Panc1 (cell line): ENCODE measurements at regions not wholly inside any gene's neighbourhood (a gene's known extent, or its start where the extent isn't known, plus 50 kb on each side); places are given as distances from the start of the nearest gene placed in this dataset.

ENCODE experiments used
- ATAC-seq: fragments of 200-7000 bp; cut with Tn5 transposase; 2 replicates; pipeline ENCODE4 v1.9.1; 2020; ENCODE audit warnings: mild to moderate bottlenecking, moderate library complexity
- BruUV-seq: library from RNA; stranded (reverse); fragments of 400-500 nt; replicated peaks from 2 replicates; lab custom pipeline; 2021; lab: Mats Ljungman, UMichigan
- CTCF ChIA-PET: fragments of 300-600 bp; sonication (Branson Sonifier 250); formaldehyde crosslinking; loops from one replicate; lab custom pipeline; 2022; ENCODE audit warnings: antibody characterized with exemption; lab: Charles Lee
- POLR2A ChIA-PET: fragments of 300-600 bp; sonication (Branson Sonifier 250); formaldehyde crosslinking; loops from one replicate; lab custom pipeline; 2022; ENCODE audit warnings: antibody characterized with exemption; lab: Charles Lee
- DNase-seq: peaks from one replicate; pipeline ENCODE4 v3.0.0-alpha.2; 2010; ENCODE audit warnings: low read depth, low spot score
- H3K27ac ChIP-seq: 2 replicates; pipeline ENCODE4 v1.5.1; 2011; ENCODE audit warnings: mild to moderate bottlenecking, low read length, inconsistent platforms
- H3K27me3 ChIP-seq: fragments of 200-500 bp; sonication (Bioruptor generic); 2 replicates; pipeline ENCODE4 v1.6.0; 2014; ENCODE audit warnings: low read length, inconsistent platforms; ENCODE audit not compliant: control insufficient read depth, insufficient read depth
- H3K36me3 ChIP-seq: fragments of 200-500 bp; sonication (Bioruptor generic); 2 replicates; pipeline ENCODE4 v1.5.1; 2014; ENCODE audit warnings: inconsistent platforms, mild to moderate bottlenecking, low read length, moderate library complexity; ENCODE audit not compliant: control insufficient read depth, insufficient read depth
- H3K4me1 ChIP-seq: 2 replicates; pipeline ENCODE4 v1.5.1; 2011; ENCODE audit warnings: inconsistent platforms, mild to moderate bottlenecking, low read length, moderate library complexity; ENCODE audit not compliant: control insufficient read depth, insufficient read depth
- H3K4me3 ChIP-seq, 2 experiments: 2 replicates each; pipeline ENCODE4 v1.5.1; 2011 to 2012; ENCODE audit warnings: low read depth in 2 of 2, low read length in 2 of 2, mild to moderate bottlenecking in 2 of 2, inconsistent platforms in 1 of 2, moderate library complexity in 1 of 2
- H3K9me3 ChIP-seq: fragments of 200-500 bp; sonication (Bioruptor generic); 2 replicates; pipeline ENCODE4 v1.5.1; 2014; ENCODE audit warnings: low read depth, mild to moderate bottlenecking, inconsistent platforms, low read length, moderate library complexity; ENCODE audit not compliant: control insufficient read depth, insufficient read depth
- POLR2AphosphoS5 ChIP-seq: IDR thresholded peaks from 2 replicates; pipeline ENCODE4 v1.6.1; 2012; ENCODE audit warnings: mild to moderate bottlenecking, low read depth, low read length, moderate library complexity
- SIN3A ChIP-seq: IDR thresholded peaks from 2 replicates; pipeline ENCODE4 v1.6.1; 2012; ENCODE audit warnings: low read depth, mild to moderate bottlenecking, low read length, moderate library complexity, borderline replicate concordance; ENCODE audit not compliant: insufficient read depth
- TCF7L2 ChIP-seq: IDR thresholded peaks from 2 replicates; pipeline ENCODE4 v1.6.1; 2011; ENCODE audit warnings: mild to moderate bottlenecking, low read depth, low read length, inconsistent platforms
- in situ Hi-C: cut with HindIII; loops from 2 replicates; pipeline ENCODE4 v1.10.0; 2016; ENCODE audit warnings: low sequenced_read_pairs, low pct_unique_long_range_greater_than_20kb
- intact Hi-C: fragments of 100-400 bp; cut with micrococcal nuclease; formaldehyde crosslinking; loops from one replicate; pipeline ENCODE4 v1.10.0; 2022; ENCODE audit not compliant: unreplicated experiment
- TF ChIP-seq, protein P1 (sequence below): fragments of 450-650 bp; IDR thresholded peaks from 2 replicates; pipeline ENCODE4 v1.5.1; 2017; ENCODE audit warnings: mild to moderate bottlenecking
- TF ChIP-seq, protein P2 (sequence below), 2 experiments: IDR thresholded peaks; 2 replicates each; pipeline ENCODE4 v1.6.1; 2011 to 2012; ENCODE audit warnings: low read depth in 2 of 2, control low read depth in 1 of 2, low read length in 1 of 2, mild to moderate bottlenecking in 1 of 2, moderate library complexity in 1 of 2; ENCODE audit not compliant: insufficient read depth in 1 of 2

- CTCF ChIA-PET: no interaction called here
- no peak overlapping the region for H3K27ac ChIP-seq
- H3K27me3 ChIP-seq: no peaks in the 10 kb centered on the region; the same call in 1 of the 2 replicates
- H3K9me3 ChIP-seq: no peaks in the 10 kb centered on the region
- intact Hi-C loops (no loop called here), in situ Hi-C loops (no loop called here)
- H3K4me1 ChIP-seq: no peaks in the 10 kb centered on the region
- no peak overlapping the region for H3K4me3 ChIP-seq
- DNase-seq (no peak), ATAC-seq (no peak)
- POLR2A ChIA-PET: no interaction called here
- TF ChIP-seq, protein P1, sequence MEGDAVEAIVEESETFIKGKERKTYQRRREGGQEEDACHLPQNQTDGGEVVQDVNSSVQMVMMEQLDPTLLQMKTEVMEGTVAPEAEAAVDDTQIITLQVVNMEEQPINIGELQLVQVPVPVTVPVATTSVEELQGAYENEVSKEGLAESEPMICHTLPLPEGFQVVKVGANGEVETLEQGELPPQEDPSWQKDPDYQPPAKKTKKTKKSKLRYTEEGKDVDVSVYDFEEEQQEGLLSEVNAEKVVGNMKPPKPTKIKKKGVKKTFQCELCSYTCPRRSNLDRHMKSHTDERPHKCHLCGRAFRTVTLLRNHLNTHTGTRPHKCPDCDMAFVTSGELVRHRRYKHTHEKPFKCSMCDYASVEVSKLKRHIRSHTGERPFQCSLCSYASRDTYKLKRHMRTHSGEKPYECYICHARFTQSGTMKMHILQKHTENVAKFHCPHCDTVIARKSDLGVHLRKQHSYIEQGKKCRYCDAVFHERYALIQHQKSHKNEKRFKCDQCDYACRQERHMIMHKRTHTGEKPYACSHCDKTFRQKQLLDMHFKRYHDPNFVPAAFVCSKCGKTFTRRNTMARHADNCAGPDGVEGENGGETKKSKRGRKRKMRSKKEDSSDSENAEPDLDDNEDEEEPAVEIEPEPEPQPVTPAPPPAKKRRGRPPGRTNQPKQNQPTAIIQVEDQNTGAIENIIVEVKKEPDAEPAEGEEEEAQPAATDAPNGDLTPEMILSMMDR: no peak
- TF ChIP-seq SIN3A (no peak), POLR2AphosphoS5 (no peak)
- no peaks in the 10 kb centered on the region for H3K36me3 ChIP-seq
- BruUV-seq: no TSS peak
Measured at GRCh38 chr12:131263626-131264025, 309.9 kb downstream of the ADGRD1 start.

DNA sequence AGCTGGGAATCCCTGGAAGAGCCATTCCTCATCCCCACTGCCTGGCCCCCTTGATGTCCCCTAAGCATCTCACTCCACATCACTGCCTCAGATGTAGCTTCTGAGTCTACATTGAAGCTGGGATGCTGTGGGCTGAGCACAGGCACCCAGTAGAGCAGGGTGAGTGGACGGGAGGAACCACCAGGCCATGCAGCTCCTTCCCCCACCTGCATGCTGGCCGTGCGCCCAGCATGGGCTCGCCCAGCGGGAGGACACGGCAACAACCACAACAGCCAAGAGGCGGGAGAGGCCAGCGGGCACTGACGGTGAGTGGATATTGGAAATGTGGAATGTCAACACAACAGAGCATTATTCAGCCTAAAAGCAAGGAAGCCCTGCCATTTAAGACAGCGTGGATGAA is 310.9 kb downstream of the ADGRD1 start:
- Histone ChIP-seq H3K4me1 (no peaks in the 10 kb centered on the region), H3K4me3 (no peak overlapping the region), H3K9me3 (no peaks in the 10 kb centered on the region), H3K27me3 (no peaks in the 10 kb centered on the region; the same call in 1 of the 2 replicates), H3K27ac (no peak overlapping the region), H3K36me3 (no peaks in the 10 kb centered on the region)
- no peak for DNase-seq
- ChIA-PET CTCF (no interaction called here), POLR2A (no interaction called here)
- TF ChIP-seq SIN3A (no peak), POLR2AphosphoS5 (no peak), TCF7L2 (no peak)
- TF ChIP-seq, protein P2, sequence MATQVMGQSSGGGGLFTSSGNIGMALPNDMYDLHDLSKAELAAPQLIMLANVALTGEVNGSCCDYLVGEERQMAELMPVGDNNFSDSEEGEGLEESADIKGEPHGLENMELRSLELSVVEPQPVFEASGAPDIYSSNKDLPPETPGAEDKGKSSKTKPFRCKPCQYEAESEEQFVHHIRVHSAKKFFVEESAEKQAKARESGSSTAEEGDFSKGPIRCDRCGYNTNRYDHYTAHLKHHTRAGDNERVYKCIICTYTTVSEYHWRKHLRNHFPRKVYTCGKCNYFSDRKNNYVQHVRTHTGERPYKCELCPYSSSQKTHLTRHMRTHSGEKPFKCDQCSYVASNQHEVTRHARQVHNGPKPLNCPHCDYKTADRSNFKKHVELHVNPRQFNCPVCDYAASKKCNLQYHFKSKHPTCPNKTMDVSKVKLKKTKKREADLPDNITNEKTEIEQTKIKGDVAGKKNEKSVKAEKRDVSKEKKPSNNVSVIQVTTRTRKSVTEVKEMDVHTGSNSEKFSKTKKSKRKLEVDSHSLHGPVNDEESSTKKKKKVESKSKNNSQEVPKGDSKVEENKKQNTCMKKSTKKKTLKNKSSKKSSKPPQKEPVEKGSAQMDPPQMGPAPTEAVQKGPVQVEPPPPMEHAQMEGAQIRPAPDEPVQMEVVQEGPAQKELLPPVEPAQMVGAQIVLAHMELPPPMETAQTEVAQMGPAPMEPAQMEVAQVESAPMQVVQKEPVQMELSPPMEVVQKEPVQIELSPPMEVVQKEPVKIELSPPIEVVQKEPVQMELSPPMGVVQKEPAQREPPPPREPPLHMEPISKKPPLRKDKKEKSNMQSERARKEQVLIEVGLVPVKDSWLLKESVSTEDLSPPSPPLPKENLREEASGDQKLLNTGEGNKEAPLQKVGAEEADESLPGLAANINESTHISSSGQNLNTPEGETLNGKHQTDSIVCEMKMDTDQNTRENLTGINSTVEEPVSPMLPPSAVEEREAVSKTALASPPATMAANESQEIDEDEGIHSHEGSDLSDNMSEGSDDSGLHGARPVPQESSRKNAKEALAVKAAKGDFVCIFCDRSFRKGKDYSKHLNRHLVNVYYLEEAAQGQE (IDR thresholded peaks at IDR 0.05; ENCODE audit: insufficient read depth in 1 of 2, low read depth in 2 of 2, low read length in 1 of 2): no peak
- TF ChIP-seq, protein P1: no peak
- intact Hi-C loops: no loop called here
- in situ Hi-C loops: no loop called here
- ATAC-seq: no peak
- no TSS peak for BruUV-seq
